GM13977 (cell line): ENCODE measurements at regions not wholly inside any gene's neighbourhood (a gene's known extent, or its start where the extent isn't known, plus 50 kb on each side); places are given as distances from the start of the nearest gene placed in this dataset.

Experiments
- DNase-seq: peaks from one replicate; pipeline ENCODE4 v3.0.0; 2012; ENCODE audit warnings: low spot score
- CTCF ChIP-seq: IDR thresholded peaks from 2 replicates; pipeline ENCODE4 v1.5.1; 2012; ENCODE audit warnings: mild to moderate bottlenecking, control low read depth; ENCODE audit not compliant: insufficient read depth; ENCODE audit errors: extremely low read depth, missing control alignments
- in situ Hi-C: fragments of 300-500 bp; cut with MboI; formaldehyde crosslinking; loops from one replicate; pipeline ENCODE4 v1.12.0; 2022; ENCODE audit warnings: low sequenced_read_pairs, low pct_unique_long_range_greater_than_20kb, mixed read lengths, inconsistent platforms; ENCODE audit not compliant: unreplicated experiment

DNA sequence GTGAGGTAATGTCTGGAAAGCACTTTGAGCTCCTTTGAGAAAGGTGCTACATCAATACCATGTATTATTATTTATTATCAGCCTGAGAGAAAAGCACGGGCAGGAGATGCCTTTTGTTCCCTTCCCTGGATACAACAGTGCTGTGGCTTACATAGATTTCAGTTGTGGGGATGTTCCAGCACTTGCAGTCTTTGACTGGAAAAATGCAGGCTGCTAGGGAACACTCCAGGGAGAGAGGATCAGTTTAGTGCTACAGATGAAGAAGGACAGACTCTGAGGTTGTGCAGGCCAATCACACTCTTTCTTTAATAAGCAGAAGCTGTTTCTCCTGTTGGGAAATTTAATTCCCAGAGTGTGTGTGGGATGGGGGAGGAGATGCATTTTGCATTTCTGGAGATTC lies 94.5 kb upstream of the OBI1 start:
- in situ Hi-C loops: no loop called here
- no peak for TF ChIP-seq CTCF
- no peak for DNase-seq

DNA sequence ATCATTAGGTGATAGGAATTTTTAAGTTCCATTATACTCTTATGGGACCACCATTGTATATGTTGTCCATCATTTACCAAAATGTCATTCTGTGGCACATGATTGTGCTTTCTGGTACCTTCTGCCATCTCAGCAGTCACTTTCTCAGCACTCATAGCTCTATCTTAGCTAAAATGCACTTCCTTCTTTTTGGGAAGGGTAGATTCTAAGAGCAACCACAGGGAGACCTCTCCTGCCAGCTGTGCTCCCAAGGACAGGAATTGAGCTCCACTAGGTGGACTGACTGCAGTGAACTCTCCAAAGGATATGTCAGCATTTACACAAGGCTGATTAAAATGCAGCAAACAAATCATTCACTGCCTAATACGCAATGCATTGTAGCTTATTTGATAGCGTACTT lies 91.8 kb upstream of the OBI1 start:
- no peak for DNase-seq
- no peak for TF ChIP-seq CTCF
- in situ Hi-C loops: no loop called here

GRCh38 chr13:78743973-78744372 lies 85.0 kb upstream of the OBI1 start:
- no peak for DNase-seq
- in situ Hi-C loops: no loop called here
- no peak for TF ChIP-seq CTCF

DNA sequence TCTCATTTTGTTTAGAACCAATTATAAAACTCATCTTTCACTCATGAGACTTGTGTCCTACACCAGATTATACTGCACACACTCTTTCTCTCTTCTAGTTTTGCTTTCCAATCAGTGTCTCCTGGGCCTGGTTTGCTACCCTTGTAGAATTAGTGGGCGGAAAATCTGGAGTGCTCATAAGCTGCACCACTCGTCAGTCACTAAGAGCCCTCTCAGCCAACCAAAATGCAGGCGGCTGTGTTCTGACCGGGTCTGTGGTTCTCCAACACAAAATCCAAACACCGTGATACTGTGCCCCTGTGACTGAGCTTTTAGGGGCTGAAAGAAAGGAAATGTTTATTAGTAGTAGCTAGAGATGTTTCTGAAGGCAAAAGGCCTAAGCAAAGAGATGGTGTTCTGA lies 83.7 kb upstream of the OBI1 start:
- no peak for DNase-seq
- in situ Hi-C loops: no loop called here
- no peak for TF ChIP-seq CTCF

GRCh38 chr13:78736142-78736541 lies 77.2 kb upstream of the OBI1 start:
- no peak for TF ChIP-seq CTCF
- in situ Hi-C loops: no loop called here
- no peak for DNase-seq

GRCh38 chr13:78732445-78733017 lies 73.6 kb upstream of the OBI1 start:
- TF ChIP-seq CTCF: no peak
- DNase-seq: no peak
- in situ Hi-C loops: no loop called here

DNA sequence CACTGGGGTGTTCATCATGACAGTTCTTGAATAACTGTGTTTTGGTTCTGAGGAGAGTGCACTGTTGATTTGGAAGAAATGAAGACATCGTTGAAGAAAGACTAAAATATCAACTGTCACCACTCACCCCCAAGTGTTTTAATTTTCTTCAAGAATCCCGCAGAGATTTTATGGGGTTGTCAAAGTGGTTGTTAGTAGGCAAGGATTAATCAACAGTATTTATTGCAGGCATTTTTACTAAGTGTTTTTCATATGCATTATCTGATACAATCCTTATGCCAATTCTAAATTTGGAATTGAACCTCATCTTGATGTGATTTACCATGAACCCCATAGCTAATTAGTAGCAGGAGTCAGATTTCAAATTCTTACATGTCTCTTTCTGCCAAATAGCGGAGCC lies 63.7 kb upstream of the OBI1 start:
- no peak for TF ChIP-seq CTCF
- in situ Hi-C loops: no loop called here
- DNase-seq: no peak
